GM21825 (cell line): ENCODE measurements at regions not wholly inside any gene's neighbourhood (a gene's known extent, or its start where the extent isn't known, plus 50 kb on each side); places are given as distances from the start of the nearest gene placed in this dataset.

Source experiments
- ATAC-seq: cut with Tn5 transposase; IDR thresholded peaks from one replicate; pipeline ENCODE4 v1.9.1; 2021; ENCODE audit warnings: mild to moderate bottlenecking, moderate library complexity; ENCODE audit not compliant: unreplicated experiment

GRCh38 chr12:75583355-75583754 is 71.9 kb upstream of the KRR1 start:
- ATAC-seq, result no peak

GRCh38 chr12:75581515-75581914 is 70.1 kb upstream of the KRR1 start:
- ATAC-seq, result no peak

- no peak for ATAC-seq
These were observed 68.1 kb upstream of the KRR1 start for GRCh38 chr12:75579552-75579951.

- ATAC-seq, result no peak
These were observed 67.1 kb upstream of the KRR1 start for GRCh38 chr12:75578546-75578945.

GRCh38 chr12:75577812-75578211 is 66.4 kb upstream of the KRR1 start:
- ATAC-seq, result no peak

GRCh38 chr12:75571656-75572205 is 60.3 kb upstream of the KRR1 start:
- no peak for ATAC-seq

- no peak for ATAC-seq
These were observed 59.8 kb upstream of the KRR1 start for GRCh38 chr12:75571204-75571603.

GRCh38 chr12:75568801-75569200 is 57.4 kb upstream of the KRR1 start:
- ATAC-seq, result no peak

DNA sequence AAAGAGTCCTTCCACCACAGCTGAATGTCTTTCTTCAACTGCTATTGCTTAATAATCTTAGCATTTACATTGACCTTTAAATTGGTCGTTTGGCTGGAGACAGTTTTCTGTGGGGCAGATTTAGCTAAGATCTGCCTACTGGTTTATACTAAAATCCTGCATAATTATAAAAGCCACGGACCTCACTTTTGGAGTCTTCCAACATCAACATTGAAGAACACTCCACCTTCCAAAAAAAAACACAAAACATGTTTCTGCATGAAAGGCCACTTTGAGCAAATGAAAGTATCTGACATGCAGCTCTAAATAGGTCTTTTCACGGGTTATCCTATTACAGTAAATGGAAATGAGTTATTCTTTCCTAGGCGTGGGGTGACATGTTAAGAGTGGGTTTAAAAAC is 57.0 kb upstream of the KRR1 start:
- no peak for ATAC-seq

GRCh38 chr12:75565795-75566194 is 54.4 kb upstream of the KRR1 start:
- no peak for ATAC-seq

DNA sequence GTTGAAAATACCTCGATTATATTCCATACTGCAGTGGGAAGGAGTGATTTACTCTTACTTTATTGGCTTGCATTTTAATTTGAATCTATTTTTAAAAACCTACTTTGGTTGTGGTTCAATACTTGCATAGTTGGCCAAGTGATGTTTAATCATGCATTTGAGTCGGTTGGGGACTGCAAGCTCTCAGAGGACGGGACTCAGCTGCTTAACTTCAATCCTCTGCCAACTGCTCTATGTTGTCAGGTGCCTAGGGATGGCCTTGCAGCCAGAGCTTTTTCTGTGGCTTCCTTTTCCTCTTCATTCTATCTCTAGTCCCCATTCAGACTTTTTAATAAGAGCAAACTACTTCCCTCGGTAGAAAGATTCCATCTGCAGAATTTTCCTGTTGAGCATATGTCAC is 53.4 kb upstream of the KRR1 start:
- no peak for ATAC-seq

GRCh38 chr12:75564398-75564797 is 53.0 kb upstream of the KRR1 start:
- ATAC-seq, result no peak

DNA sequence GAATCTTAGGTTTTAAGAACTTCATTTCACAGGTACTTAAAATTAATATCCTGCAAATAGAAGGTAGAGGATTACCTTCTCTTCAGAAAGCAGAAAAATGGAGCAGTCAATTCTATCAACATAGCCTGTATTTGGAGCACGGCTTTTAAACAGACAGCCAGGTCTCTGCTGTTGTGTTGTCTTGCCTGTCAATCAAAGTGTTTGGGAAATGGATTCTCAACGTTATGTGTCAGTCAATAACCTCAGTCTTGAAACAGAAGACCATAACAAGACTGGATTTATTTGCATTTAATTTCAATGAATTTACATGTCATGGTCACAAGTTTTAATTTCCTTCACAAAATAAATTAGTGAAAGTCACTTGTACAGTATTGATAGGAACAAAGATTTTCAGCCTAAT is 51.9 kb upstream of the KRR1 start:
- no peak for ATAC-seq

DNA sequence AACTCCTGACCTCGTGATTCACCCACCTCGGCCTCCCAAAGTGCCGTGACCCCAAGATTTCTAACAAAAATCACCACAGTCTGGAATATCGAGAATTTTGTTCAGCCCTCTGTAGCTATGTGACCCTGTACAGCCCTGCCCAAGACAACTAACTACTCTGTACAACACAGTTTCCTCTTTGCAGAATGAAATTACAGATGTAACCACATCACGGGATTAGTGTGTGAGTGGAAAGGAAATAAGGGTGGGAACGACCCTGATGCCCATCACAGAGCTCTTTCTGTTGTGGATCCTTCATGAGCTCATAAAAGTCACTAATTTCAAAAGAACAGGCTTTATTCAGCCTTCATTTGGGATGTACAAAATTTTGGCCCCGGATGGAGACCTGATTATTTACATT is 50.5 kb upstream of the KRR1 start:
- no peak for ATAC-seq
